GM18498 (cell line): ENCODE measurements at regions not wholly inside any gene's neighbourhood (a gene's known extent, or its start where the extent isn't known, plus 50 kb on each side); places are given as distances from the start of the nearest gene placed in this dataset.
"Not testable (repeated sequence)": the region's sequence is repeated elsewhere in the genome, so short reads cannot be mapped to it uniquely, and the experiment has no call there.

ENCODE experiments used
- ATAC-seq: cut with Tn5 transposase; IDR thresholded peaks from one replicate; pipeline ENCODE4 v1.9.1; 2021; ENCODE audit warnings: mild to moderate bottlenecking, moderate library complexity; ENCODE audit not compliant: unreplicated experiment

- ATAC-seq = no peak
Measured at GRCh38 chr4:84381759-84382158, 117.3 kb downstream of the NKX6-1 start.

- no peak for ATAC-seq
Measured at GRCh38 chr4:84379917-84380641, 119.0 kb downstream of the NKX6-1 start.

DNA sequence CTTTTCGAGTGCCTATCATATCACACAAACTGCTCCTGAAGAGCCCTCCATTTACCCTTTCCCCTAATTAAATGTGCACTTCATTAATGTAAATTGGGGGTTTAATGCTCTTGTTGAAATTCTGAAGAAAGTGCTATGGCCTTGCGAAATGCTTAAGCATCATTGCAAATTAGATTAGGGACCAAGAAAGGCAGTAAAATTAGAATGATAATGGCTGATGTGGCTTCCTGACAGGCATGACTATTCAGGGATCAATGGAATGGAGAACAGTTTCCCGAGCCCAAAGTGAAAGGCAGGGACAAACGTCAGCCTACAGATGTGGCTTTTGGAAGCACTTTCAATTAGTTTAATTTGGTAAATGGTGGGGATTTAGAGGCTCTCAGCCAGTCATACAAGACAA lies 120.1 kb downstream of the NKX6-1 start:
- ATAC-seq = no peak

DNA sequence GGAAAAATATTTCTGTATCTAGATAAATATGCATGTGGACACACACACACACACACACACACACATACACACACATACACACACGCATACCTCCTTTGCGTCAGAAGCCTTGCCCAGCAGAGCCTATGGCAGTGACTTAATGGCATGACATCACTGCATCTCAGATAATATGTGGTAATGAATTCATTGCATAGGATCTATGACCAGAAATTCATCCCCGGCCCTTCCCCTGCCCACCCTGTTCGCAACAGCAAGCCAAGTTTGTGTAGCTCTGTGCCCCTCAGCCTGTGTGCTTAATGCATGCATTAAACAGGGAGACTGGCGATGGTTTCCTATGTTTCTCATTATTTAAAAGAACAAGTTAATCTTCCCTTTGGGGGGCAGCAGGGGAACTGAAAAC lies 120.7 kb downstream of the NKX6-1 start:
- no peak for ATAC-seq

DNA sequence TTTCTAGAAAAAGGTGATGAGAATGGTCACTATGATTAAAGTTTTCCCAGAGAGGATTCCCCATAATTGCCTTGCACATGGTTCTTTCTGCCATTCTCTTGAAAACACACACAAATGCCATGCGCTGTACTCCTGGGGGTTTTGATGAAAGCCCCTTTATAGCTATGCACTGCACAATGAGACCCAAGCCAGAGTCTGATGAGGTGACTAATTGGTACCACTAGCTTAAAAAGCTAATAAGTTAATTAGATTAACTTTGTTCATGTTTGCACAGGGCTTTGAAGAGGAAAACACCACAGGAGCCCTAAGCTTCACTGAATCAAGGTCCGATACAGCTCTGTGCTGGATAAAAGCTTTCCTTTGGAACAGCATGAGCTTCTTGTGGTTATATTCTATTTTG lies 132.2 kb downstream of the NKX6-1 start:
- no peak for ATAC-seq

DNA sequence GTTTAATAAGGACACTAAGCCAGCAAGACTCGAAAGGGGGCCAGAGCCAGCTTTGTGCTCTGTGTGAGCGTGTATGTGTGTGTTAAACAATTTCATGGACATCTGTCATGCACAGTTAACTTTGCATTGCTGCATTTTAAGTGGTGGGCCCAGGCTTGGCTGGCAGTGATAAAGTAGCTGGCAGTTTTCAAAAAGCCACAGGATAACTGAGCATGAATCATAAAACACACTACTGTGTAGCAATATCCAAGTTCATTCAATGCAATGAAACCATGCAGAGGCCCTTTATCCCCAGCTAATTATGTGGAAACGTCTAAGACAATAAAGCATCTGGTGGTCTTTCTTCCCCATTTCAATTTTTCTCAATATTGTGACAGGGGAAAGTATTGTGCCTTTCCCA lies 132.9 kb downstream of the NKX6-1 start:
- no peak for ATAC-seq

GRCh38 chr4:84362896-84363655 lies 136.0 kb downstream of the NKX6-1 start:
- no peak for ATAC-seq

DNA sequence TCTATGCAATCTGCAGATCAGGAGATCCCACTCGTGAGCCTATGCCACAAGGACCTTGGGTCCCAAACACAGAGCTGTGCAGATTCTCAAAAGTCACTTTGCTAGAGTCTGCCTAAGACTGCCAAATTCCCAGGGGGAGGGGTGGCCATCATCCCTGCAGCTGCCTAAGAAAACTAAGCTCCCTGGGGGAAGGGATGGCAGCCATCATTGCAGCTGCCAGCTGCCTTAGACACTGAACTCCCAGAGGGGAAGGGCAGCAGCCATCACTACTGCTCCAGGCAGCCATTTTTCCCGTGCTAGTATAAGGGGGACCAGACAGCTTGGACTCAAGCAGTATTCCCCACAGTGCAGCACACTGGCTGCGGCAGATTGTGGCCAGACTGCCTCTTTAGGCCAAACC lies 156.9 kb downstream of the NKX6-1 start:
- no peak for ATAC-seq

DNA sequence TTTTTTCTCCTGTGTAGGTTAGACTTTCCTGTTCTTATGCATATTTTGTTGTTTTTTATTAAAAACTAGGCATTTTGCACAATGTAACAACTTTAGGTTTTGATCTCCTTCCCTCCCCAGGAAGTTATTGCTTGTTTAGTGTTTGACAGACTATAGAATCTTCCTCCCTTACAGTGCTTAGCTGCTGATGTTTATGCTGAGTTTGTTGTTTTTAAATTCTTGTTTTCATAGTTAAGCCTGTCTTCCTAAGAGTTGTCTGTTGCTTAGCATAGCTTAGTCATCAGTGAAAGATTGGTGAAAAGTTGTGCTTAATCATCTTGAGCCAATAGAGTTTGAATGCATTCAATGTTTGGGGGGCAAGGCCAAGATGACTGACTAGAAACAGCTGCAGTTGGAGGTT lies 157.5 kb downstream of the NKX6-1 start:
- no peak for ATAC-seq

- no peak for ATAC-seq
Measured at GRCh38 chr4:84338367-84338766, 160.7 kb downstream of the NKX6-1 start.

- no peak for ATAC-seq
Measured at GRCh38 chr4:84336964-84337705, 162.0 kb downstream of the NKX6-1 start.

- no peak for ATAC-seq
Measured at GRCh38 chr4:84327526-84327925, 171.6 kb downstream of the NKX6-1 start.

DNA sequence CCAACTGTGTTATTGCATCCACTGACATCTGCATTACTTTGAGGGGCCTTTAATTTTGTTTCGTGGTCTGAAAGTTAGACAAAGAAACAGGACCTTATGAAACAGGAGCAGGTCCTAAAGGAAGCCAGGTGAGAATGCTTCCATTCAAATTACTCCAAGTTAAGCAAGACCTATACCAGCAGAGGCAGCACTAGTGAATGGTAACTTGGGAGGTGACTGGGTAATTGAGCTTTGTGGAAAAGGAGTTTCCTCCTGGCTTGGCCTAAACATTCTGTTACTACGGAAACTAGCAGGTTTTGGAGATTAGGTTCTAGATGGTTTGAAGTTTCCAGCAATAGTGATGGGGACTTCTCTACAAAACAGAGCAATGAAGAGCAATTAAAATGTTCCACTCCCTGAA lies 173.5 kb downstream of the NKX6-1 start:
- no peak for ATAC-seq

GRCh38 chr4:84324303-84325245 lies 174.5 kb downstream of the NKX6-1 start:
- ATAC-seq = no peak

DNA sequence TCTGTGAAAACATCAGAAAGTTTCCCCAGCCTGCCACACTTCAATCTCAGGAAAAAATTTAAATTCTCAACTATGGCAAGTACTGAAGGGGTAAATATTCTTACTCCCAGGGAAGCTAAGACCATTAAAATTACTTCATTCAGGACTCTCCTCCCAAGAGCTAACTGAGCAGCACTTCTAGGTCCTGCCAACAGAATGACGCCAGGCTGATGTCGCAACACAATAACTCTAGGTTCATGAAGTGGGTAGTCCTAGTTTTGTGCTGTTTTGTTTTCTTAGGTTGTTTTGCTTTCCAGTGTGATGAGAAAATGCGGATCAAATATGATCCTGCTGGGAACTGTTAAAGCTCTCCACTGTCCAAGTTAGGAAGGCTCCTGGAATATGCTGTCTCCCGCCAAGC lies 180.0 kb downstream of the NKX6-1 start:
- ATAC-seq = no peak

DNA sequence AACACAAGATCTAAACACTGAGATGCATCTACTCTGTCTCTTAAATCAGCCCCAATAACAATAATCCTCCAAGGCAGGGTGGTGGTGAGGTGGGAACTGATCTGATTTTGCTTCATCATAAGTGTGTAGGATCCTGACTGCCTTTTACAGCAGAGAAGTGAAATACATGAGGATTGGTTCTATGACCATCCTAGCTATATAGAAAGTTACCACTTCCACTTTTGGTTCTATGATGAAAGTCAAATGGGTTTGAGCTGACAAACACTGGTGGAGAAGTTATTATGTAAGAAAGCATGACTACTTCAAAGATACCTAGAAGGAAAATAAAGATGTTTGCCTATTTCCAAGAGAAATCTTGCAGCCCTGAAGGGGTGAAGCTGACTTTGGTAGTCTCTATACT lies 181.6 kb downstream of the NKX6-1 start:
- ATAC-seq = no peak

- ATAC-seq = no peak
Measured at GRCh38 chr4:84312426-84313012, 186.6 kb downstream of the NKX6-1 start.

DNA sequence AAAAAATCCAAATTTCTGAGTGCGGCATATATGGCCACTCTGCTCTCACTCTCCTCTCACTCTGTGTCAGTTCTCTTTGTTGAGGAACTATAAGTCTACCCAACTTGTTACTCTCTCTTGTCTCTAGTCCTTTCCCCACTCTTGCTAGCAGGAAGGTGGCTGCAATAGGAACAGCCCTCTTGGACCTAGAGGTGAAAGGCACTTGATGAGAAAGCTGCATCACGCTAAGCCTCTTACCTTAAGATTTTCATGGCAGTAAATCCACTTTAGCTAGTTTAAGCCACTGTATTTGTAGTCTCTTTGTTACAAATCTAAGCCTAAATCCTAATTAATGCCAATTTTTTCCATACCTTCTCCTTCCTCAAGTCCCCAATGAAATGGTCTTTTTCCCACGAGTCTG lies 189.9 kb downstream of the NKX6-1 start:
- ATAC-seq = no peak

GRCh38 chr4:84298719-84299254 lies 200.3 kb downstream of the NKX6-1 start:
- not testable (repeated sequence) for ATAC-seq
